ENCODE measurements at regions not wholly inside any gene's neighbourhood (a gene's known extent, or its start where the extent isn't known, plus 50 kb on each side); places are given as distances from the start of the nearest gene placed in this dataset.
A peak's percentile ranks its signal among the peaks of the same experiment; 100 is the strongest.
"Not testable (repeated sequence)": the region's sequence is repeated elsewhere in the genome, so short reads cannot be mapped to it uniquely, and the experiment has no call there.

GRCh38 chr5:113652161-113652560 lies 138.7 kb downstream of the YTHDC2 start:
- no peak for DNase-seq

GRCh38 chr5:113654828-113655227 lies 141.3 kb downstream of the YTHDC2 start:
- no peak for DNase-seq

GRCh38 chr5:113660206-113660605 lies 146.7 kb downstream of the YTHDC2 start:
- DNase-seq: no peak

- no peak for DNase-seq
Observed at GRCh38 chr5:113660706-113661250, 147.3 kb downstream of the YTHDC2 start.

GRCh38 chr5:113663879-113664541 lies 150.5 kb downstream of the YTHDC2 start:
- peak; percentile 21 for DNase-seq

- DNase-seq: no peak
Observed at GRCh38 chr5:113673041-113673440, 159.5 kb downstream of the YTHDC2 start.

- DNase-seq: no peak
Observed at GRCh38 chr5:113675166-113675565, 161.7 kb downstream of the YTHDC2 start.

- no peak for DNase-seq
Observed at GRCh38 chr5:113678202-113678601, 164.7 kb downstream of the YTHDC2 start.

GRCh38 chr5:113678924-113679575 lies 165.6 kb downstream of the YTHDC2 start:
- peak; percentile 48 for DNase-seq

- no peak for DNase-seq
Observed at GRCh38 chr5:113680534-113680933, 167.0 kb downstream of the YTHDC2 start.

- peak; percentile 0 for DNase-seq
Observed at GRCh38 chr5:113682497-113683136, 169.1 kb downstream of the YTHDC2 start.

GRCh38 chr5:113683211-113683610 lies 169.7 kb downstream of the YTHDC2 start:
- DNase-seq: no peak

GRCh38 chr5:113686599-113686998 lies 173.1 kb downstream of the YTHDC2 start:
- no peak for DNase-seq

- no peak for DNase-seq
Observed at GRCh38 chr5:113689647-113690046, 176.2 kb downstream of the YTHDC2 start.

- no peak for DNase-seq
Observed at GRCh38 chr5:113692466-113692865, 179.0 kb downstream of the YTHDC2 start.

GRCh38 chr5:113692891-113693457 lies 179.5 kb downstream of the YTHDC2 start:
- DNase-seq: no peak

GRCh38 chr5:113693701-113694100 lies 180.2 kb downstream of the YTHDC2 start:
- DNase-seq: no peak

- DNase-seq: no peak
Observed at GRCh38 chr5:113694576-113694975, 181.1 kb downstream of the YTHDC2 start.

- DNase-seq: no peak
Observed at GRCh38 chr5:113703266-113703665, 189.8 kb downstream of the YTHDC2 start.

- no peak for DNase-seq
Observed at GRCh38 chr5:113705657-113706056, 192.2 kb downstream of the YTHDC2 start.

GRCh38 chr5:113713051-113713450 lies 199.6 kb downstream of the YTHDC2 start:
- DNase-seq: no peak

GRCh38 chr5:113715921-113716320 lies 202.4 kb downstream of the YTHDC2 start:
- DNase-seq: not testable (repeated sequence)

GRCh38 chr5:113719549-113719948 lies 206.1 kb downstream of the YTHDC2 start:
- no peak for DNase-seq

- DNase-seq: no peak
Observed at GRCh38 chr5:113721171-113721570, 207.7 kb downstream of the YTHDC2 start.

Measured in NCI-H1694 (cell line).